Parathyroid adenoma (tissue), 2 donors: ENCODE measurements at regions not wholly inside any gene's neighbourhood (a gene's known extent, or its start where the extent isn't known, plus 50 kb on each side); places are given as distances from the start of the nearest gene placed in this dataset.

Source experiments
- H2AFZ ChIP-seq: fragments of 300-600 bp; sonication (generic); one replicate; pipeline ENCODE4 v1.7.0; 2017; ENCODE audit warnings: antibody characterized with exemption, mild to moderate bottlenecking
- H3K27ac ChIP-seq: fragments of 300-600 bp; sonication (generic); one replicate; pipeline ENCODE4 v1.7.0; 2017
- H3K27me3 ChIP-seq: fragments of 300-600 bp; sonication (generic); one replicate; pipeline ENCODE4 v1.7.0; 2017; ENCODE audit warnings: low read length; ENCODE audit not compliant: control insufficient read depth, insufficient read depth
- H3K36me3 ChIP-seq: fragments of 300-600 bp; sonication (generic); one replicate; pipeline ENCODE4 v1.7.0; 2017; ENCODE audit warnings: low read length; ENCODE audit not compliant: control insufficient read depth, insufficient read depth
- H3K4me1 ChIP-seq: fragments of 300-600 bp; sonication (generic); one replicate; pipeline ENCODE4 v1.7.0; 2017; ENCODE audit warnings: control low read depth
- H3K4me2 ChIP-seq: fragments of 300-600 bp; sonication (generic); one replicate; pipeline ENCODE4 v1.7.0; 2017; ENCODE audit warnings: low read length
- H3K4me3 ChIP-seq: fragments of 300-600 bp; sonication (generic); one replicate; pipeline ENCODE4 v1.7.0; 2017; ENCODE audit warnings: low read depth, low read length
- H3K79me2 ChIP-seq: fragments of 300-600 bp; sonication (generic); one replicate; pipeline ENCODE4 v1.7.0; 2017; ENCODE audit warnings: control low read depth
- H3K9ac ChIP-seq: fragments of 300-600 bp; sonication (generic); one replicate; pipeline ENCODE4 v1.7.0; 2017; ENCODE audit warnings: mild to moderate bottlenecking
- H3K9me3 ChIP-seq: fragments of 300-600 bp; sonication (generic); one replicate; pipeline ENCODE4 v1.7.0; 2017; ENCODE audit warnings: low read length; ENCODE audit not compliant: control insufficient read depth
- TF ChIP-seq, protein P1 (sequence below): fragments of 300-600 bp; sonication (generic); IDR thresholded peaks from one replicate; pipeline ENCODE4 v1.7.0; 2017; ENCODE audit warnings: antibody characterized with exemption, mild to moderate bottlenecking
- donor health status: primary hyperparathyroidism.

DNA sequence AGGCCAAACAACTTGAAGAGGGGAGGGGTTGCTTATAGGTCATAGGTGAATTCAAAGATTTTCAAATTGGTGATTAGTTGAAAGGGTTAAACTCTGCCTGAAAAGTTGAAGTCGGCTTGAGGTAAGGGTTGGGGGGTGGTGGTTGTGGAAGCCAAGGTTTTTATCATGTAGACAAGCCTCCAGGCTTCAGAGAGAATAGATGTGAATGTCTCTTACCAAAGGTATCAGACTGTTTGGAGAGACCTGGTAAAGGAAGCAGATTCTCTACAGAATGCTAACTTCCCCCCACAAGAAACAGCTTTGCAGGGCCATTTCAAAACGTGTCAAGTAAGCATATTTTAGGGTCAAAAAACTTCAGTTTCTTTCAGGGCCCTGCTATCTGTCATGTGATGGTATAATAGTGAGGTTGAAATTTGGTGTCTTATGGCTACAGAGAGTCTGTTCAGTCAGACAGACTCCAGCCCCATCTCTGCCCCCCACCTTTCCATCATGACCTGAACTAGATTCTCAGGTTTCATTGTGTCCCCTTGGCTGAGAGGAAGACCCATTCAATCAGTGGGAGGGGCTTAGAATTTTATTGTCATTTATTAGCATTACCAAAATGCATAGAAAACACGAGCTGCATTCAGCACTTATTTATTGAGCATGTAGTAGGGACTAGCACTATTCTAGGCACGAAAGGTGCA is 136.5 kb downstream of the MAP3K7 start:
- no peak overlapping the region for H3K4me2 ChIP-seq
- no peaks in the 10 kb centered on the region for H3K9me3 ChIP-seq
- no peak overlapping the region for H3K27ac ChIP-seq
- TF ChIP-seq, protein P1, sequence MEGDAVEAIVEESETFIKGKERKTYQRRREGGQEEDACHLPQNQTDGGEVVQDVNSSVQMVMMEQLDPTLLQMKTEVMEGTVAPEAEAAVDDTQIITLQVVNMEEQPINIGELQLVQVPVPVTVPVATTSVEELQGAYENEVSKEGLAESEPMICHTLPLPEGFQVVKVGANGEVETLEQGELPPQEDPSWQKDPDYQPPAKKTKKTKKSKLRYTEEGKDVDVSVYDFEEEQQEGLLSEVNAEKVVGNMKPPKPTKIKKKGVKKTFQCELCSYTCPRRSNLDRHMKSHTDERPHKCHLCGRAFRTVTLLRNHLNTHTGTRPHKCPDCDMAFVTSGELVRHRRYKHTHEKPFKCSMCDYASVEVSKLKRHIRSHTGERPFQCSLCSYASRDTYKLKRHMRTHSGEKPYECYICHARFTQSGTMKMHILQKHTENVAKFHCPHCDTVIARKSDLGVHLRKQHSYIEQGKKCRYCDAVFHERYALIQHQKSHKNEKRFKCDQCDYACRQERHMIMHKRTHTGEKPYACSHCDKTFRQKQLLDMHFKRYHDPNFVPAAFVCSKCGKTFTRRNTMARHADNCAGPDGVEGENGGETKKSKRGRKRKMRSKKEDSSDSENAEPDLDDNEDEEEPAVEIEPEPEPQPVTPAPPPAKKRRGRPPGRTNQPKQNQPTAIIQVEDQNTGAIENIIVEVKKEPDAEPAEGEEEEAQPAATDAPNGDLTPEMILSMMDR, result no peak
- H3K4me1 ChIP-seq, result no peaks in the 10 kb centered on the region
- H3K27me3 ChIP-seq, result no peaks in the 10 kb centered on the region
- H3K4me3 ChIP-seq, result no peak overlapping the region
- no peaks in the 10 kb centered on the region for H3K79me2 ChIP-seq
- no peak overlapping the region for H2AFZ ChIP-seq
- no peak overlapping the region for H3K9ac ChIP-seq
- H3K36me3 ChIP-seq, result no peaks in the 10 kb centered on the region

DNA sequence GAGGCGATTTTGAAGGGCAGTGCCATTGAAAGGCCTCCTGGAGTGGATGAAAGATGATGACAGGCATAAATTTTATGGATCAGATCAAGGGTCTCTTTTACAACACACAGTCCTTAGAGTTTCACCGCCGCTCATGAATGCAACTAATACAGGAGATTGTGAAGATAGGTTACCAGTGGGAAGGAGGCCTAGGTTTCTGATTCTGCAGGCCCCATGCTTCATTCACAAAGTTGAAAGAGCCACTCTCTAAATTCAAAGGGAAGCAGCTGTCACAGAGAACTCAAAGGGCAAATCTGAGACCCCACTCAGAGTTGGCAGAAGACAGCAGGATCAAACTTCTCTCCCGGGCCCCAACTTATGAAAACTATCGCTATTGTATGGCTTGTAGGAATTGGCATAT is 137.6 kb downstream of the MAP3K7 start:
- no peak overlapping the region for H3K4me2 ChIP-seq
- H3K79me2 ChIP-seq, result no peaks in the 10 kb centered on the region
- no peaks in the 10 kb centered on the region for H3K9me3 ChIP-seq
- H3K4me1 ChIP-seq, result no peaks in the 10 kb centered on the region
- TF ChIP-seq, protein P1, result no peak
- H3K27me3 ChIP-seq, result no peaks in the 10 kb centered on the region
- no peak overlapping the region for H3K9ac ChIP-seq
- no peak overlapping the region for H2AFZ ChIP-seq
- no peaks in the 10 kb centered on the region for H3K36me3 ChIP-seq
- H3K4me3 ChIP-seq, result no peak overlapping the region
- H3K27ac ChIP-seq, result no peak overlapping the region

DNA sequence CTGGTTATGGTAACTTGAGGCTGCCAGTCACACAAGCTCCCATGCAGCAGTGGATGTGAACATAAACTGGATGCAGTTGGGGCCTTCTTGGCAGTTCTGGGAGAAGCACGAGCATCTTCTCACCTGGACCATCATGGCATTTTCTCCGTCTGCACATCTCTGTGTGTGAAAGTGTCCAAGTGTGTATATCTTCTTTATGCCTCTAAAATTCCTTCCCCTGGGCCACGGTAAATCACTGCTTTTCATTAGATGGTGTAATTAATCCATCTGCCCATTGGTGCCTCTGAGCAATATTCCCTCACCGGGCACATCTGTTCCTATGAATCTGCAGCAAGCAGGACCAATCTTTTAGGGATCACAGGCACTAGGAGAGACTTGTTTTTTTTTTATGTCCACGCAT is 138.0 kb downstream of the MAP3K7 start:
- no peaks in the 10 kb centered on the region for H3K27me3 ChIP-seq
- H3K9ac ChIP-seq, result no peak overlapping the region
- no peaks in the 10 kb centered on the region for H3K4me1 ChIP-seq
- no peak overlapping the region for H3K27ac ChIP-seq
- TF ChIP-seq, protein P1, result no peak
- no peaks in the 10 kb centered on the region for H3K36me3 ChIP-seq
- no peak overlapping the region for H2AFZ ChIP-seq
- H3K4me3 ChIP-seq, result no peak overlapping the region
- no peaks in the 10 kb centered on the region for H3K79me2 ChIP-seq
- H3K9me3 ChIP-seq, result no peaks in the 10 kb centered on the region
- H3K4me2 ChIP-seq, result no peak overlapping the region

DNA sequence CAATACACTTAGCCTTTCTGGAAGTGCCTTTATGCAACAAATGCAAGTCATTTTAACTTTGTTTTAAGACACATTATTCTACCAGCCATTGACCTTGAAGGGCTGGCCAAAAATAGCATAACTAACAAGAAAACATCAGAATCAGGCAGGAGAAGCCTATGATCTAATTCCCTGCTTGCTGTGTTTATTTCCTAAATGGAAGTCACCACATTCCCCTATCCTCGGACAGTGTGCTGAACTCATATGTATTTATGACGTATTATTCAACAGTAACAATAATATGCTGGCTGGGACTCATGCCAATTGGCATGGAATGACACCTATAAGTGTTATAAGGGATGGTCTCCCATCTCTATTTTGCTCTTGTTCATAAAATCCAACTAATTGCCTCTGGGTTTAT is 140.7 kb downstream of the MAP3K7 start:
- TF ChIP-seq, protein P1, result no peak
- H3K4me3 ChIP-seq, result no peak overlapping the region
- no peaks in the 10 kb centered on the region for H3K79me2 ChIP-seq
- H3K36me3 ChIP-seq, result no peaks in the 10 kb centered on the region
- no peaks in the 10 kb centered on the region for H3K27me3 ChIP-seq
- H3K4me1 ChIP-seq, result no peaks in the 10 kb centered on the region
- H2AFZ ChIP-seq, result no peak overlapping the region
- H3K9me3 ChIP-seq, result no peaks in the 10 kb centered on the region
- no peak overlapping the region for H3K27ac ChIP-seq
- no peak overlapping the region for H3K4me2 ChIP-seq
- H3K9ac ChIP-seq, result no peak overlapping the region

DNA sequence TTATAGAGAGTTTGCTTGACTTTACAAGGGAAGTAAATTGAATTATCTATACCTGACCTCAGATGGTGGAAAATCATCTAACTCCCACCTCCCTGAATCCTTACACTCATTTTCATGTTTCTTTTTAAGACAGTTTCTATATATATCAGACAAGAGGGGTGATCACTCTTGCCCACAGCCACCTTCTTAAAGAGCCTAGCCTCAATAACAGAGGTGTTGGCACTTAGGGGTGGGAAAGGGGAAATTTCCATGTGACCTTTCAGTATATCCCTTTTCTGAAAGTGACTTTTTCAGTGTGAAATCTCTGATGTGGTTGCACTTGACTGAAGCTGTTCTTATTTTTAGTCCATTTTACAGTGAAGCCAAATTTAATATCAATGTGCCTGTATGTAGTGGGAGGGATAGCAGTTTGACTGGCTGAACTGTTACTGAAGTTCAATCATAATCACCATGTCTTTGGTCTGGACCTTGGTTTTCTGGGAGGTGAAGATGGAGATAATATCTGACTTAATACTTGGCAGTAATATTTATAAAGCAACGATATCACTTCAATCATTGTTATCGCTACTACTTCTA is 141.3 kb downstream of the MAP3K7 start:
- Histone ChIP-seq H3K79me2 (no peaks in the 10 kb centered on the region), H3K36me3 (no peaks in the 10 kb centered on the region), H3K27me3 (no peaks in the 10 kb centered on the region), H3K4me3 (no peak overlapping the region), H2AFZ (no peak overlapping the region), H3K4me2 (no peak overlapping the region), H3K4me1 (no peaks in the 10 kb centered on the region), H3K9me3 (no peaks in the 10 kb centered on the region), H3K27ac (no peak overlapping the region), H3K9ac (no peak overlapping the region)
- TF ChIP-seq, protein P1, result no peak
